Tibial nerve (tissue), 3 donors: ENCODE measurements at regions not wholly inside any gene's neighbourhood (a gene's known extent, or its start where the extent isn't known, plus 50 kb on each side); places are given as distances from the start of the nearest gene placed in this dataset.

Experiments used
- POLR2A ChIP-seq, 2 donors: fragments of 450-650 bp; IDR thresholded peaks; one replicate each; pipeline ENCODE4 v1.6.1; 2017; ENCODE audit warnings: antibody characterized with exemption in 2 of 2, mild to moderate bottlenecking in 2 of 2, moderate library complexity in 2 of 2
- TF ChIP-seq, protein P1 (sequence below), 5 experiments: fragments of 200-600 bp in 3 of 5; fragments of 450-650 bp in 2 of 5; sonication (generic) in 3 of 5; IDR thresholded peaks; one replicate each; pipeline ENCODE4 v1.5.1; 2016 to 2019; ENCODE audit warnings: antibody characterized with exemption in 5 of 5, mild to moderate bottlenecking in 3 of 5, moderate library complexity in 2 of 5

DNA sequence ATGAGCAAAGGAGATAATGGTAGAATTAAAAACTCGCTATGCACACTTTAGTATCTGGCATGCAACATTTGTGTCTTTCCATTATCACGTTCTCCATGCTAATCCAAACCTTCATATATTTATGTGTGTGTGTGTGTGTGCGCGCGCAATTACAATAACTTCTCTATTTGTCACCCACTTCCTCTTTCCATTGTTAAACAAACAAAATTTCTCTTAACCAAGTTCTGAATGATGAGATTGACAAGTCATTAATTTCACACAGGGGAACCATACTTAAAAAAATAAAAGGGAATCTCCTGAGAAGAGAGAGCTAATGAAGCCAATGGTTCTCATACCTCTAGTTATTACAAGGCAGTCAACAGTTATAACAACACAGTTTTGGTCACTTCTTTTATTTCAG is 575.9 kb upstream of the MDGA2 start:
- TF ChIP-seq, protein P1, sequence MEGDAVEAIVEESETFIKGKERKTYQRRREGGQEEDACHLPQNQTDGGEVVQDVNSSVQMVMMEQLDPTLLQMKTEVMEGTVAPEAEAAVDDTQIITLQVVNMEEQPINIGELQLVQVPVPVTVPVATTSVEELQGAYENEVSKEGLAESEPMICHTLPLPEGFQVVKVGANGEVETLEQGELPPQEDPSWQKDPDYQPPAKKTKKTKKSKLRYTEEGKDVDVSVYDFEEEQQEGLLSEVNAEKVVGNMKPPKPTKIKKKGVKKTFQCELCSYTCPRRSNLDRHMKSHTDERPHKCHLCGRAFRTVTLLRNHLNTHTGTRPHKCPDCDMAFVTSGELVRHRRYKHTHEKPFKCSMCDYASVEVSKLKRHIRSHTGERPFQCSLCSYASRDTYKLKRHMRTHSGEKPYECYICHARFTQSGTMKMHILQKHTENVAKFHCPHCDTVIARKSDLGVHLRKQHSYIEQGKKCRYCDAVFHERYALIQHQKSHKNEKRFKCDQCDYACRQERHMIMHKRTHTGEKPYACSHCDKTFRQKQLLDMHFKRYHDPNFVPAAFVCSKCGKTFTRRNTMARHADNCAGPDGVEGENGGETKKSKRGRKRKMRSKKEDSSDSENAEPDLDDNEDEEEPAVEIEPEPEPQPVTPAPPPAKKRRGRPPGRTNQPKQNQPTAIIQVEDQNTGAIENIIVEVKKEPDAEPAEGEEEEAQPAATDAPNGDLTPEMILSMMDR (IDR thresholded peaks at IDR 0.05), result no peak
- no peak for TF ChIP-seq POLR2A (IDR thresholded peaks at IDR 0.05)
